ENCODE measurements at regions not wholly inside any gene's neighbourhood (a gene's known extent, or its start where the extent isn't known, plus 50 kb on each side); places are given as distances from the start of the nearest gene placed in this dataset.

DNA sequence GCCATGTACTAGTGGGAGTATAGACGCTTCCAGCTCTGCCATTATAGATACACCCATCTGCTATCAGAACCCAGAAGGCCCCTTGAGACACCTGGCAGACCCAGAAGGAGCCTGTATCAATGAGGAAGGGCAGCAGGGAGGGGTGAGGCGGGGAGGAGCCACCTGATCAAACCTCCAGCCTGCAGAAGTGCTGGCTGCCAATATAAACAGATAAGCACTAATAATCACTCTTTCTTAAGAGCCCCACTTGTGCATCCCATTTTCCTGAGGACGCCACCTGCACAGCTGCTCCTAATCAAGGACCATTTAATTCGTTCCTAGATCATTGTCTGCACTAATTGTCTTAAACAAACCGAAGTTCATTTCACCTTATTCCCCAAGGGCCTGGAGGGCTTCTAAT is 75.0 kb upstream of the NEK6 start:
- Mint-ChIP-seq H3K4me3 (no peak overlapping the region), H3K4me1 (no peaks in the 10 kb centered on the region), H3K9me3 (peaks cover 2% of the 10 kb centered on the region), H3K36me3 (no peaks in the 10 kb centered on the region), H3K27ac (no peak overlapping the region), H3K27me3 (peaks cover 31% of the 10 kb centered on the region)
- no peak for DNase-seq

DNA sequence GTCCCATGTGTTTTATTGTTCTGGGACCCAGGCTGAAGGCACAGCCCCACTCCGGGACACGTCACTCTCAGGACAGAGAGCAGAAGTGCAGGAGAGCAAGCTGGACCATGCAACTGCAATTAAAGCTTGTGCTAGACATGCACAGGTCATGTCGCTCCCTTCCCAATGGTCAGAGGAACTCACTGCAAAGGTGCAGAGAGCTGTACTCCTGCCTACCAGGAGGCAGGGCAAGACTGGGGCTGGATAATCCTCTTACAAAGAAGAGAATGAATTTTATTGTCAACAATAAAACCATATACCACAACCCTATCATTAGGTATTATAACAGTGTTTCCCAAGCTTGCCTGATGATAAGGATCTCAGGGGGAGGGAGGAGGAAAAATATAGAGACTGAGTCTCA is 74.0 kb upstream of the NEK6 start:
- no peak overlapping the region for H3K27ac Mint-ChIP-seq
- no peaks in the 10 kb centered on the region for H3K36me3 Mint-ChIP-seq
- no peak for DNase-seq
- H3K4me1 Mint-ChIP-seq, result no peaks in the 10 kb centered on the region
- H3K9me3 Mint-ChIP-seq, result peaks cover 2% of the 10 kb centered on the region
- H3K4me3 Mint-ChIP-seq, result no peak overlapping the region
- peaks cover 39% of the 10 kb centered on the region for H3K27me3 Mint-ChIP-seq

DNA sequence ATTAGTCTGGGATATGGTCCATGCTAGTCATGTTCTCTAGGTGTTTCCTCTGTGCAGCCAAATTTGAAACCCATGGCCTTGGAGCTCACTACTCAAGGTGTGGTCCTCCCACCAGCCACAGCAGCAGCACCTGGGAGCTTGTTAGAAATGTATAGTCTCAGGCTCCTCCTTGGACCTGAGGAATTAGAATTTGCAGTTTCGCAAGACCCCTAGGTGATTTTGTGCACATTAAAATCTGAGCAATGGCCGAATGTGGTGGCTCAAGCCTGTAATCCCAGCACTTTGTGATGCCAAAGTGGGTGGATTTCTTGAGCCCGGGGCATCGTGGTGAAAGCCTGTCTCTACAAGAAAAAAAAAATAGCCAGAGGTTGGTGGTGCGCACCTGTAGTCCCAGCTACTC is 72.3 kb upstream of the NEK6 start:
- no peak for DNase-seq
- Mint-ChIP-seq H3K27me3 (peaks cover 41% of the 10 kb centered on the region), H3K4me1 (no peaks in the 10 kb centered on the region), H3K36me3 (no peaks in the 10 kb centered on the region), H3K27ac (no peak overlapping the region), H3K4me3 (no peak overlapping the region), H3K9me3 (peaks cover 2% of the 10 kb centered on the region)

DNA sequence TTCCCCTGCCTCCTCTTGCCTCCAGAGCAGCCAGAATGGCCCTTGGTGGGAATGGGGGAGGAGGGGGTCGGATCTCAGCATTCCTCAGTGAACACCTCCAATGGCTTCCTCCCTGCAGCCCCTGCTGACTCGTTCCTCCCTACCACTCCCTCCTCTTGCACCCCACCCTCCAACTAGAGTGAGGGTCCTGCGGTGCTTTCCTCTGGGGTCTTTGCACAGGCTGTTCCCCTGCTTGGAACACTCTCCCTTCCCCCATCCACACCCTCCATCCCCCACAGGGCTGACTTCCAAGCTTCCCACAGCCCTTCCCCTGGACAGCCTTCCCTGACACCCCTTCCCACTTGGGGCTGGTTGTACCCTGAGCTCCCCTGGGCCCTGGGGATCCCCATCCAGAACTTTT is 70.4 kb upstream of the NEK6 start:
- Mint-ChIP-seq H3K27me3 (peaks cover 32% of the 10 kb centered on the region), H3K36me3 (no peaks in the 10 kb centered on the region), H3K9me3 (peaks cover 2% of the 10 kb centered on the region), H3K27ac (no peak overlapping the region), H3K4me1 (no peaks in the 10 kb centered on the region), H3K4me3 (no peak overlapping the region)
- no peak for DNase-seq

DNA sequence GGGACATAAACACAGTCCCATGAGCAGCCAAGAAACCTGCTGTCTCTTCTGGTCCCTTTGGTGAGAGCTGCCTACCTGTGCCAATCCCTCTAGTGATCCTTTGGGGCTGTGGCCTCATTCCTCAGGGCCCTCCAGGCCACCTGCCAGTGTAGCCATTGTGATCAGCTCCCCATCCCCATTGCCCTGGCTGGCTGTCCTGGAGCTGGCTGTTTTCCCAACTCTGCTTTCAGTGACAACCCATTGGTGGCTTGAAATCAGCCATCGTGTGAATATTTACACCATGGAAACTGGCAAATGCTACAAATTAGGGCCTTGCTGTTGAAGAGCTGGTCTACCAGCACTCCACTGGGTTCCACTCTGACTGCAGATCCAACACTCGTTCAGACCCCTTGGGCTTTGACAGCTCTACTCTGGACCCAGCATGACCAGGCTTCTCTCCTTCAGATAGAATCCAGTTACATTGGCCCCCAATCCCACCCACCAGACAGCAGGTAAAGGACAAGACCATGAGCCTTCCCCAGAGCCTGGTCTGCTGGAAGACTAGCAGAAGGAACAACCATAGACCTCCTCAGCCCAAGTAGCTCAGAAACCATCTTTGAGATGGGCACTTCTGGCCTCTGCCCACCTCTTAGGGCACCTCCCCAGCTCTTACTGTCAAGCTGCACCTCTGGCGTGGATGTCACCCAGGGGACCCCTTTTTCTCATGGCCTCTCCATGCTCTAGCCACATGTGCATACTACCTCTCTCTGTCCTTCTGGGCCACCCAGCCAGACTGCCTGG is 69.2 kb upstream of the NEK6 start:
- H3K4me3 Mint-ChIP-seq, result no peak overlapping the region
- peaks cover 2% of the 10 kb centered on the region for H3K9me3 Mint-ChIP-seq
- H3K27me3 Mint-ChIP-seq, result peaks cover 25% of the 10 kb centered on the region
- H3K4me1 Mint-ChIP-seq, result no peaks in the 10 kb centered on the region
- H3K36me3 Mint-ChIP-seq, result no peaks in the 10 kb centered on the region
- no peak for DNase-seq
- no peak overlapping the region for H3K27ac Mint-ChIP-seq

DNA sequence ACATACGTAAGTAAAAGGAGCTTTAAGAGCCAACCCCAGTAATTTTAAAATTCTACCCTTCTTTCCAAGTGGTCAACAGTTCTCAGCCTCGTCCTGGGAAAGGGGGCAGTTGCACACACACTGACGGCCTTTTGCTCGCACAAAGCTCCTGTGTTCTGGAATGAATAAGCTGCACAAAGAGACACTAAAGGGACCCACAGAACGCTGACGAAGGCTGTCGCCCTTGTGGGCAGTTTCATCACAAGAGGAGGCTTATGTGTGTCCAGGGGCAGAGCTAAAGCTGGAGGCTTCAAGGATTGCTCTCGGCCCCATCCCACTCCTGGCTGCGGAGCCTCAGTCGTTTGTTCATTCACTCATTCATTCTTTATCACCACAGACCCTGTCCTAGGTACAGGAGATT is 67.0 kb upstream of the NEK6 start:
- H3K4me1 Mint-ChIP-seq, result no peaks in the 10 kb centered on the region
- no peaks in the 10 kb centered on the region for H3K36me3 Mint-ChIP-seq
- no peak overlapping the region for H3K4me3 Mint-ChIP-seq
- H3K27me3 Mint-ChIP-seq, result peaks cover 21% of the 10 kb centered on the region
- no peak overlapping the region for H3K27ac Mint-ChIP-seq
- DNase-seq, result no peak
- H3K9me3 Mint-ChIP-seq, result no peaks in the 10 kb centered on the region

DNA sequence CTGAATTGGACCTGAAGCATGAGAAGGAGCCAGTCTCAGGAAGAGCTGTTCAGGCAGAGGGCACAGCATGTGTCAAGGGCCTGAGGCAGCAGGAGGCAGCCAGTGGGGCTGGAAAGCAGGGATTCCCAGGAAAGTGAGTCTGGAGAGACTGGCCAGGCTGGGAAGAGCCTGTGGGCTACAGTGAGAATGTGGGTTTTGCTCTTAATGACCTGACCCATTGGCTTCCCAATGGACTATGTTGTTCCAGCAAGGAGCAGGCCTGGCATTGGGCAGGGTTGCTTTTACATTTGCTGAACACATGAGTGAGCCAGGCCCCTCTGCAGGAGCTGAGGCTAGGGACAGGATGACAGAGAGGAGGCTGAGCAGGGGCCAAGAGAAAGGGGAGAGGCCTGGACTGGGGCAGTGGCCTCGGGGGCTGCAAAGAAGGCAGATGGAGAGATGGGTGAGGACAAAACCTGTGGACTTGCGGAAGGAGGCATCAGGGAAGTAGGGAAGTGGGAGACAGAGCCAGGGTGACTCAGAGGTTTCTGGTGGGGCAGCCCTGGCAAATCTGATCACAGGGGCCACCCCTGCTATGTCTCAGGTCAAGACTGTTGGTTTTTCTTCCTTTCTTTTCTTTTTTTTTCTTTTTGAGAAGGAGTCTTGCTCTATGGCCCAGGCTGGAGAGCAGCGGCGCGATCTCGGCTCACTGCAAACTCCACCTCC is 65.9 kb upstream of the NEK6 start:
- peaks cover 18% of the 10 kb centered on the region for H3K27me3 Mint-ChIP-seq
- no peak overlapping the region for H3K27ac Mint-ChIP-seq

DNA sequence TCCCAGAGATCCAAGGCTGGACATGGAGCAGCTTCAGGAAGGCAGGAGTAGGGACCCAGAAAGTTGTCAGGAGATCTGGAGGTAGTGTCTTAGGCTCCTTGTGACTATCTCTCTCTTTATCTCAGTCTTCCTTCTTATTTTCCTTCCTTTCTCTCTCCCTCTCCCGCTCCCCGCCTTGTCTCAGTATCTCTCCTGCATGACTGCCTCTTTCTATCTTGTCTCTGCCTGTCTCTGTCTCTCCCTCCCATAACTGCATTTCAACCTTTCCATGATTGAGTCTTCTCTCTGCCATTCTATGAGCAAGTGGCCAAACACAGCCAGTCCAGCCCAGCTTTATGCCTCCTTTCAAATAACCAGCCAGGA is 61.0 kb upstream of the NEK6 start:
- H3K9me3 Mint-ChIP-seq, result peaks cover 8% of the 10 kb centered on the region
- no peak for DNase-seq
- no peaks in the 10 kb centered on the region for H3K27me3 Mint-ChIP-seq
- peaks cover 3% of the 10 kb centered on the region for H3K36me3 Mint-ChIP-seq
- H3K4me3 Mint-ChIP-seq, result no peak overlapping the region
- H3K27ac Mint-ChIP-seq, result no peak overlapping the region
- peaks cover 15% of the 10 kb centered on the region for H3K4me1 Mint-ChIP-seq

More for the DNA sequence above, 65.9 kb upstream of the NEK6 start:
- no peak for DNase-seq
- Mint-ChIP-seq H3K9me3 (peaks cover 6% of the 10 kb centered on the region), H3K36me3 (peaks cover under 1% of the 10 kb centered on the region), H3K4me3 (no peak overlapping the region), H3K4me1 (no peaks in the 10 kb centered on the region)

DNA sequence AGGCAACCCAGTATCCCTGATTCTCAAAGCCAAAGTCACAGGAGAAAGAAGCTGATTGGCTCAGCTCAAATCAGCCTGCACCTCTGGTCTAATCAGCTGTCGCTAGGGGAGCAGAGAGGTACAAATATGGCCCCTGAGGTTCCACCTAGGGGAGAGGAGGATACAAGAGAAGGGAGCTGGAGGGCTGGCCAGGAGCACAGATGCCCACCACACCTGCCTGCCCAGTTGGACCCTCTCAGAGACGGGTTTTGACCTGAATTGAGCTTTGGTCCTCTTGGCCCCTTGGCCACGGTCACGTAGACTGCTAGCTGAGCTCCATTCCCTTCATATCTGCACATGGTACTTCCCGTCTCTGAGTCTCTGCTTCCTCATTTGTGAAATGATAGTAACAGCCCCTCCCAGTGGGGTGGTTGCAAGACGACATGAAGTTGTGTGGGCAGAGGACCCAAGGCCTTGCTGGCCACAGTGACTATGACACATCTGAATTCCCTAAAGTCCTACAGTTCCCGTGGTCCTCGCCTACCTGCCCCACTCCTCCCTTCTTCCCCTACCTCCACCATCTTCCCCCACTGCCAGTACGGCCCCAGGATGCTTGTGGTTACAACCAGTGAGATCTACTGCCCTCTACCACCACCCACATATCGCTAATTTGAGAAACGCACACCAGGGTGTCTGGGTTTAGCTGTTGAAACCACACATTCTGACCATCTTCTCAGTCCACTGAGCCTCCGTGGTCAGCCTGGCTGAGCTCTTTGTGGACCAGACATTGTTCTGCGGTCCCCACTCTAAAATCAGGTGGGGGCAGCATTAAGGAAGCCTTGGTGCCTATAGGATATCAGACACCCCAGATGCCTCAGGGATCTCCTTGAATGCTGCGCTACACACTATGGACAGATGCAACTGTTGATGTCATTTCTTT is 60.3 kb upstream of the NEK6 start:
- H3K4me3 Mint-ChIP-seq, result no peak overlapping the region
- H3K9me3 Mint-ChIP-seq, result peaks cover 8% of the 10 kb centered on the region
- peaks cover 22% of the 10 kb centered on the region for H3K4me1 Mint-ChIP-seq
- H3K27me3 Mint-ChIP-seq, result no peaks in the 10 kb centered on the region
- DNase-seq, result no peak
- H3K36me3 Mint-ChIP-seq, result peaks cover 3% of the 10 kb centered on the region
- peak overlapping the region; percentile 36 for H3K27ac Mint-ChIP-seq

DNA sequence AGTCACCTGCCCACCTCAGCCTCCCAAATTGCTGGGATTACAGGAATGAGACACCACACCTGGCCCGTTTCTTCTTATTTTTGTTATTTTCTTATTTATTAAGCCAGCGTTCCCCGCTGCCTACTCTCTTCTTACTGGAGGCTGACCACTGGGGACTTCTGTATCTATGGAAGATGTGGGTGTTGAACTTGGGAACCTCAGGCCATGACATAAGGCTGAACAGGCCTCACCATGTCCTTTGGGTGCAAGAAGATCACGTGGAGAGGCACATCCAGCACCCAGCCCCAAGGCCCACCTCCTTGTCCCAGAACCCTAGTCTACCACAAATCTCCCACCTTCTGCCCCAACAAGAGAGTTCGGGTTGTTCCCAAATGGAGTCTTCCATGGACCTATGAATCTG is 59.4 kb upstream of the NEK6 start:
- Mint-ChIP-seq H3K4me3 (no peak overlapping the region), H3K36me3 (peaks cover 3% of the 10 kb centered on the region), H3K9me3 (peaks cover 8% of the 10 kb centered on the region), H3K27me3 (no peaks in the 10 kb centered on the region), H3K27ac (no peak overlapping the region), H3K4me1 (peaks cover 31% of the 10 kb centered on the region)
- no peak for DNase-seq

DNA sequence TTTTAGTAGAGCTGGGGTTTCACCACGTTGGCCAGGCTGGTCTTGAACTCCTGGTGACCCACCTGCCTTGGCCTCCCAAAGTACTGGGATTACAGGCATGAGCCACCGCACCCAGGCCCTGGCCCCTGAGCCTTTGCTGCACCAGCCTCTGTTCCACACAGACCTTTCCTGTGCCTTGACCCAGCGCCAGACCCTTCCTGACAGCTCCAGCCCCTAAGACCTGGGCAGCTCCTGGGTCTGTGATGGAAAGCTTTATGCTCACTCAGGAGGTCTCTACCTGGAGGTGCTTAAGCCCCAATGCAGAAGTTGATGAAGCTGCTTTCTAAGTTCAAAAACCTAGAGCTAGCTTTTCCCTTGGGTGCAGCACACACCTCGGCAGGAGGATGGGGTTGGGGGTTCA is 58.8 kb upstream of the NEK6 start:
- peaks cover 3% of the 10 kb centered on the region for H3K36me3 Mint-ChIP-seq
- DNase-seq, result no peak
- H3K27ac Mint-ChIP-seq, result no peak overlapping the region
- no peaks in the 10 kb centered on the region for H3K27me3 Mint-ChIP-seq
- peaks cover 8% of the 10 kb centered on the region for H3K9me3 Mint-ChIP-seq
- no peak overlapping the region for H3K4me3 Mint-ChIP-seq
- H3K4me1 Mint-ChIP-seq, result peaks cover 37% of the 10 kb centered on the region

DNA sequence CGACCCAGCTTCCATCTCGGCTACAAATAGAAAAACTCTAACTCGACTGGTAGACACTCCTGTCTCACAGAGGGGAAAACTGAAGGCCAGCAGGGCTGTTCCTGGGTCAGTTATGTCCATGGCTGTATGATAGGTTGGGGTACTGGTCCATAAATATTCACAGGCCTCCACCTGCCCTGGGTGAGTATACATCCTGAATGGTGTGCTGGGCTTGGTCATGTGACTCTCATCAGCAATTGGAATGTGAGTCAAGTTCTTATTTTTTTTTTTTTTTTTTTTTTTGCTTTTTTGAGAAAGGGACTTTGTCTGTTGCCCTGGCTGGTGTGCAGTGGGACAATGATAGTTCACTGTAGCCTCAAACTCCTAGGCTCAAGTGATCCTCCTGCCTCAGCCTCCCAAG is 58.3 kb upstream of the NEK6 start:
- H3K9me3 Mint-ChIP-seq, result peaks cover 8% of the 10 kb centered on the region
- H3K27me3 Mint-ChIP-seq, result no peaks in the 10 kb centered on the region
- H3K36me3 Mint-ChIP-seq, result peaks cover 3% of the 10 kb centered on the region
- H3K4me1 Mint-ChIP-seq, result peaks cover 39% of the 10 kb centered on the region
- no peak overlapping the region for H3K4me3 Mint-ChIP-seq
- no peak overlapping the region for H3K27ac Mint-ChIP-seq
- DNase-seq, result no peak

DNA sequence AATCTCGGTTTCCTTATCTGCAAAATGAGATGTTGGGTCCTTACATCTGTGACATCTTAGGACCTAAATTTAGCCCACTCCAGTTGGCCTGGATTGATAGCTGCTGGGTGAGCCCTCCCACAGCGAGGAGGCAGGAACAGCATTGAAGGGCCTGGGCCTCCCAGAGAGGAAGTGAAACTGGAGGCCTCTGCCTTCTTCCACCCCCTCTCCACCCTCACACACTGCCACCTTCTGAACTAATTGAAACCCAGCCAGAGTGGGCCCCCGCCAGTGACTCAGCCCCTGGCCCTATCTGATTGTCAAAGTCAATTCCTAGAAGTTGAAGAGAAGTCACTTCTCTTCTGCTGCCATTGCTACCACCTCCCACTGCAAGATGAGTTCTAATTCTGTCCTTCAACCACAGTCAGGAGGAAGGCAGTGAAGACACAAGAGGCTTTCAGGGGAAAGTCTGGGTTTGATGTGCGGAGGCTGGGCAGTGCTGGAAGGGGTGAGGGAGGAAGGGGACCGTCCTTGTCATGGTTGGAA is 55.2 kb upstream of the NEK6 start:
- Mint-ChIP-seq H3K4me1 (peaks cover 37% of the 10 kb centered on the region), H3K4me3 (peak overlapping the region; percentile 70), H3K27me3 (no peaks in the 10 kb centered on the region)

DNA sequence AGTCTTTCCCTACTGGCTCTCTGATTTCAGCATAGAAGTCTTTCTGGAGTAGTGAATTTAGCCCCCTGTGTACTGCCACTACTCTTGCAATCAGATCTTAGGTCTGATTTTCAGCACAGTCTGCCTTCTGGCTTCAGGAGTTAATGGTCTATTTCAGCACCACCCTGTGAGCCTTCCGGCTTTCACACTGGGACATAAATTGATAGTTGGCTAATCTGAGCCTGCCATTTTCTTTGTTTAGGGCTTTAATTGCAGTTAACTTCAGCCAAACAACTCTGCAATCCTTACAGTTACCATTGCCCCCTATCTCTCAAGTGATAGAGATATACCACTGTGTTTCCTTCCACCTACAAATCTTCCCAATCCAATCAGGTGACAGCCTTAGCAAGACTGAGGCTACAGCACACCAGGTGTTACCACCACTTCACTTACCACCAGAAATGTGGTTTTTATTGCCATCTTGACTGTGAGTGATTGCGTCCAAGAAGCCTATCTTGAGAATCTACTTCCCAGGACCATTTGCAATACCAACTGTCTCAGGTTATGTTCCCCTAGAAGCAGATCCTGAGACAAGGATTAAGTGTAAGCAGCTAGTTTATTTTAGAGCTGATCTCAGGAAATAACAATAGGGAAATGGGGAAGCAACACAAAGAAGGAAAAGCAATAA is 51.9 kb upstream of the NEK6 start:
- Mint-ChIP-seq H3K27me3 (no peaks in the 10 kb centered on the region), H3K9me3 (no peaks in the 10 kb centered on the region), H3K27ac (no peak overlapping the region), H3K4me1 (peaks cover 44% of the 10 kb centered on the region), H3K4me3 (no peak overlapping the region), H3K36me3 (no peaks in the 10 kb centered on the region)
- no peak for DNase-seq

More for the DNA sequence above, 55.2 kb upstream of the NEK6 start:
- Mint-ChIP-seq H3K27ac (peak overlapping the region; percentile 96), H3K9me3 (no peaks in the 10 kb centered on the region), H3K36me3 (no peaks in the 10 kb centered on the region)
- peak; percentile 88 for DNase-seq

Data from activated naive CD8-positive, alpha-beta T cell treated with anti-CD3 and anti-CD28 coated beads for 36 hours (primary cell).